ENCODE measurements at regions not wholly inside any gene's neighbourhood (a gene's known extent, or its start where the extent isn't known, plus 50 kb on each side); places are given as distances from the start of the nearest gene placed in this dataset.

DNA sequence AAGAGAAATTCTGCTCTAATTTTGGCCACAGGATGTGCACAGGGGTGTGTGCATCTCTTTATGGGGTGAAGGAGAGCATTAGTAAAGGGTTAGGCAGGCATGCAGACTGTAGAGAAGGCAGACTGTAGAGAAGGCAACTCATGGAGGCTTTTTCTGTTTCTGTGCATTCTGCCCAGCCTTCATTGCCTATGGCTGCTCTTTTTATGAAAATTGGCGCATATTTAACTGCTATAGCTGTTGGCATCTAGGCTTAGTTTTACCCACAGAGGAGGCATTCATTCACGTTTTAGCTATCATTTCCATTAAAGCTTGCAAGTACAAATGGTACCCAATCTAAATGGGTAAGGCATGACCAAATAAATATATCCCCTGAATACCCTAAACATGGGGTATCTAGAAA lies 286.8 kb upstream of the ID4 start:
- H3K9me3 ChIP-seq: no peaks in the 10 kb centered on the region
- no peak overlapping the region for H3K27ac ChIP-seq
- H3K4me3 ChIP-seq (ENCODE audit: low read depth in 1 of 2, low read length in 1 of 2): no peak overlapping the region
- TF ChIP-seq, protein P1, sequence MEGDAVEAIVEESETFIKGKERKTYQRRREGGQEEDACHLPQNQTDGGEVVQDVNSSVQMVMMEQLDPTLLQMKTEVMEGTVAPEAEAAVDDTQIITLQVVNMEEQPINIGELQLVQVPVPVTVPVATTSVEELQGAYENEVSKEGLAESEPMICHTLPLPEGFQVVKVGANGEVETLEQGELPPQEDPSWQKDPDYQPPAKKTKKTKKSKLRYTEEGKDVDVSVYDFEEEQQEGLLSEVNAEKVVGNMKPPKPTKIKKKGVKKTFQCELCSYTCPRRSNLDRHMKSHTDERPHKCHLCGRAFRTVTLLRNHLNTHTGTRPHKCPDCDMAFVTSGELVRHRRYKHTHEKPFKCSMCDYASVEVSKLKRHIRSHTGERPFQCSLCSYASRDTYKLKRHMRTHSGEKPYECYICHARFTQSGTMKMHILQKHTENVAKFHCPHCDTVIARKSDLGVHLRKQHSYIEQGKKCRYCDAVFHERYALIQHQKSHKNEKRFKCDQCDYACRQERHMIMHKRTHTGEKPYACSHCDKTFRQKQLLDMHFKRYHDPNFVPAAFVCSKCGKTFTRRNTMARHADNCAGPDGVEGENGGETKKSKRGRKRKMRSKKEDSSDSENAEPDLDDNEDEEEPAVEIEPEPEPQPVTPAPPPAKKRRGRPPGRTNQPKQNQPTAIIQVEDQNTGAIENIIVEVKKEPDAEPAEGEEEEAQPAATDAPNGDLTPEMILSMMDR (IDR thresholded peaks at IDR 0.05): no peak
- H3K36me3 ChIP-seq: no peaks in the 10 kb centered on the region
- H3K4me1 ChIP-seq (ENCODE audit: control insufficient read depth in 1 of 2, insufficient read depth in 1 of 2, low read depth in 1 of 2, low read length in 1 of 2): no peaks in the 10 kb centered on the region
- no peaks in the 10 kb centered on the region for H3K27me3 ChIP-seq

DNA sequence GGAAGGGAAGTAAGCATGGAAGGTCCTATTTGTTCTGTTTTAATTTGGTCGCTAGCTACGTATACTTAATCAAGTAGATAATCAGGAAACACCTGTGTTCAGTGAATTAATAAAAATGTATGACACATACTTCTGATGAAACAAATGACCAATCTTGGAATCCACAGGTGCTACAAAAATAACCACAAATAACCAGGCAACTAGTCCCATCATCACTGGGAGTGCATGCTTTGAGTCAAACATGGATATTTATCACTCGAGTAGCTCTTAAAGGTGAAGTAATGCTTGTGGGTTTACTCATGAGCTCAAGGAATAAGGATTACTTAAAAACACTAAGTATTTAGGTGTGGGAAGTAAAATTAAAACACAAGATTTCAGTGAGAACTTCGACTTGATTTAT lies 285.6 kb upstream of the ID4 start:
- Histone ChIP-seq H3K4me1 (ENCODE audit: control insufficient read depth in 1 of 2, insufficient read depth in 1 of 2, low read depth in 1 of 2, low read length in 1 of 2) (no peaks in the 10 kb centered on the region), H3K27ac (no peak overlapping the region), H3K4me3 (ENCODE audit: low read depth in 1 of 2, low read length in 1 of 2) (no peak overlapping the region), H3K9me3 (no peaks in the 10 kb centered on the region), H3K36me3 (no peaks in the 10 kb centered on the region), H3K27me3 (no peaks in the 10 kb centered on the region)
- TF ChIP-seq, protein P1 (IDR thresholded peaks at IDR 0.05): no peak

DNA sequence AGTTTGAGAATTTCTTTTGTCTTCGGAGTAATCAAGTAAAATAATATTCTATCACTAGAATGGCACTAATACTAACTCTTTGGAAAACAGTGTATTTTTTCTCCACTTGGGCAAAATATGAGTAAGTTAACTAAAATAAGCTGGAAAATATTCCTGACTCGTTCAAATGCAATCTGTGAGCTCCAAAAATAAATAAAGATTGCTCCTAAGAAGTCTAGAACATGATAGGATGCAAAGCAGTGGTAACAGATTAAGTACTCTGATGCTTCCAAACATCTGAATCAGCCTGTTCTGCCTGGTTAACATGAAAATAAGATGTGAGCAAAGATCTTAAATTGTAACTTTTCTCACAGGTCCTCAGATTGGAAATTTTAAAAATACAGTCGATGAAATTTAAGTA lies 285.1 kb upstream of the ID4 start:
- Histone ChIP-seq H3K9me3 (no peaks in the 10 kb centered on the region), H3K4me1 (ENCODE audit: control insufficient read depth in 1 of 2, insufficient read depth in 1 of 2, low read depth in 1 of 2, low read length in 1 of 2) (no peaks in the 10 kb centered on the region), H3K27me3 (no peaks in the 10 kb centered on the region), H3K27ac (no peak overlapping the region), H3K36me3 (no peaks in the 10 kb centered on the region), H3K4me3 (ENCODE audit: low read depth in 1 of 2, low read length in 1 of 2) (no peak overlapping the region)
- TF ChIP-seq, protein P1 (IDR thresholded peaks at IDR 0.05): no peak

DNA sequence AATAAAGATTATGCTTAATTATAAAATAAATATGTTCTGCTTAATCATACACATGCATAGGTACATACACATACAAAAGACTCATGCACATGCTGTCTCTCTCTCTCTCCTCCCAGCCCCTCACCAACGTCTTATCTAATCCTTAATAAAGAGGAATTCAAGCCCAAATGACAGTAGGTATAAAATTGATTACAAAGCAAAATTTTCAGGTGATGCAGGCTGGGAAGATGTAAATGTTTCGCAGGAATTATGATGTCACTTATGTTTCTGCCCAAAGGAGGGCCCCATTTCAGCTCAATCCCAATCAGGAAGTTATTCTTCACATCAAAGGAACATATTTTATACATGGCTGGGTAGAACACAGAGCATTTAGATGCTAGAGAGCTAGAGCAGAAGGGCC lies 284.6 kb upstream of the ID4 start:
- no peak overlapping the region for H3K27ac ChIP-seq
- TF ChIP-seq, protein P1 (IDR thresholded peaks at IDR 0.05): no peak
- no peaks in the 10 kb centered on the region for H3K36me3 ChIP-seq
- H3K9me3 ChIP-seq: no peaks in the 10 kb centered on the region
- no peak overlapping the region for H3K4me3 ChIP-seq (ENCODE audit: low read depth in 1 of 2, low read length in 1 of 2)
- H3K27me3 ChIP-seq: no peaks in the 10 kb centered on the region
- no peaks in the 10 kb centered on the region for H3K4me1 ChIP-seq (ENCODE audit: control insufficient read depth in 1 of 2, insufficient read depth in 1 of 2, low read depth in 1 of 2, low read length in 1 of 2)

DNA sequence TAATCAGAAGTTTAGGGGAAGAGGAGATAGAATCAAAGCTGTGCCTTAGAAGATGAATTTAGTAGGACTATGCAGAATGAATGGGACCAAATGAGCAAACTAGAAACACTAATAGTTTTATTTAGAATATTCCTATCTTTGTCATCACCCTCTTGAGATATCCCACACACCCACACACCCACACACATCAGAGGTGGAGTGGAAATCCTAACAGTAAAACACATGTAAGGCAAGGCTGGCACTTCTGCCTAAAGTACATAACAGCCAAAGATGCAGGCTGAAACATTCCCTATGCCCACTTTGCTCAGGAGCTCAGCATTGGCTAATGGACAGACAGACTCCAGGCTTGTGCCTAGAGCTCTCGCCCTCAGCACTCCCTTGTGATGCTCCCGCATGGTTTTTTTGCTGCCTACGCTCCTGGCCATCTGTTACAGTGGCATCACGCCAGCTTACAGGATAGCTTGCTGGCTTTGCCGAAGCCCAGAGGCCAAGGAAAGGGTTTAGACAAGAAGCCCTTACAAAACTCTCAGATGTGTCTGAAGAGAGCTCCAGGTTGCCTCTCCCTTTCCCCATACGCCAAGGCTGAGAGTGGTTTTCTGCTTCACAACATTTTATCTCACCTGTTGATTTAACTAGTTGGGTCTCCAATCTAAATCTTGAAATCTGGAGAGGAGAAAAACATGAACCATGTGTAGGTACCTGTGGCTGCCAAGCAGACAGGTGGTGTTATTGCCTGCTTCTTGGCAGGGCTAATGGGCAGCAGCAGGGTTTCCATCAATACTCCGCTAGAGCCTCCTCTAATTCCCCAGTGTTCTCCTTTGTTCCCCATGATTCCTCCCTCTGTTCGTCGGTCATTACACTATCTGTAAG lies 282.6 kb upstream of the ID4 start:
- no peaks in the 10 kb centered on the region for H3K36me3 ChIP-seq
- no peaks in the 10 kb centered on the region for H3K4me1 ChIP-seq (ENCODE audit: control insufficient read depth in 1 of 2, insufficient read depth in 1 of 2, low read depth in 1 of 2, low read length in 1 of 2)
- no peaks in the 10 kb centered on the region for H3K27me3 ChIP-seq
- TF ChIP-seq, protein P1 (IDR thresholded peaks at IDR 0.05): no peak
- H3K27ac ChIP-seq: no peak overlapping the region
- H3K9me3 ChIP-seq: no peaks in the 10 kb centered on the region
- no peak overlapping the region for H3K4me3 ChIP-seq (ENCODE audit: low read depth in 1 of 2, low read length in 1 of 2)
